ENCODE measurements at regions not wholly inside any gene's neighbourhood (a gene's known extent, or its start where the extent isn't known, plus 50 kb on each side); places are given as distances from the start of the nearest gene placed in this dataset.
A peak's percentile ranks its signal among the peaks of the same experiment; 100 is the strongest.

DNA sequence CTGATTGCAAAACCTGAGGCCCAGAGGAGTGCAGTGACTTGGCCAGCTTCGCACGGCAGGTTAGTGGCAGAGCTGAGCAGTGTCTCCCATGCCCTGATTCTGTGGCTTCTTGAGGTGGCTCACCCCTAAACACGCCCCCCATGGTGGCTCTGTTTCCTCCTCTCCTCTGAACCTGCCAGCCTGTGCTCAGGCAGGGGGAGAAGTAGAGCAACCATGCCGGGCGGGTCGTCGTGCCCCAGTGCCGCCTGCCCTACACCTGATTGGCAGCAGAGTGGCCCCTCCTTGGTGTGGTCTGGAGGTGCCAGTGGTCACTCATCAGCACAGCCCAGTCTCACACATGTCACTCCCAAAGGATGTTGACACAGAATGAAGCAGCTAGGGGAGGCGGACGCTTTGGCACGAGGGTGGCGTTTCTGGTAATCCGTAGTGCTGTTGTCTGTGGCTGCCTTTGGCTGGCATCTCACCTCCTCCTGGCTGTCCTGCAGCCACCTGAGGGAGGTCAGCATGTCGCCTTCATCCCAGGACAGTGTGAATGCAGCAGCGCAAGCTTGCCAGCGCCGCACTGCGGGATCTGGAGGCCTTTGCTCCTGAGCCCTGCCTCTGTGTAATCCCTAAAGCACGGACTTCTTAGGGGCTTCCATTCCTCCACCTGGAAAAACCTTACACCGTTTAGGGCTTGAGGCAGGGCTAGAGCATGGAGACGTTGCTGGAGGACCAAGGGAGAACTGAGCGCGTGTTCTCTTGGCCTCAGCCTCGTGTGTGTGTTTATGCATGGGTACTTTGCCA is 294.7 kb downstream of the SEC14L1 start:
- no peak for DNase-seq

DNA sequence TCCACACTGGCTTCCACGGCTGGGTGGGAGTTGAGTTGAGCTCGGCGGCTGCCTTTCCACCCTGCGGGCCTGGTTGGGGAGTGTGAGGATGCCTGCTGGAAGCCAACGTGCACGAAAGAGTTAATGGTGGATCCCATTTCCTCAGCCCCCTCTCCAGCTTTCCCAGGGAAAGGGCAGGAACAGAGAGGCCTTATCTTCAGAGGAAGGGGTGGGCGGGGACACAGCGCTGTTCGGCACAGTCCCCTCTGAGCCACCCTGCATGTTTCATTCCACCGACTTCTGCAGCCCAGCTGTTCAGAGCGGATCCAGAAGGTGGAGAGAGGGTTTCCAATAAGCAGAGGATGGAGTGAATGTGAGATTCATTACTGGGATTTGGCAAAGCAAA is 295.3 kb downstream of the SEC14L1 start:
- peak; percentile 98 for DNase-seq

DNA sequence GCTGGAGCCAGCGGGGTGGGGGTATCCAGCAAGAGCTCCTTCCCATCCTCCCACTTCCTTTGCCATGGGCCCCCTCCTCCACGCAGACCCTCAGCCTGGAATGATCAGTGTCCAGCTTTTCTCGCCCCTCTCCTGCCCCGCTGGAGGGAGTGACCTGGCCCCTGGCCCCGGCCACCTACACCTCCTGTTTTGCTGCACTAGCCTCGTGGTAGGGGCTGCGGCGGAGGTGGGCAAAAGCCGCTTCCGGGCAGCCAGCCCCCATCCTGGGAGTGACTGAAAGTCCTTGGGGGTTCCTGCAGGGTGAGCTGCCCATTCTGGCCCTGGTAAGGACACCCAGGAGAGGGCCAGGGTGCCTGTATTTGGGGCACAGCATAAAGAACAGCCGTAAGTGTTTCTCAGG is 295.7 kb downstream of the SEC14L1 start:
- DNase-seq = no peak

DNA sequence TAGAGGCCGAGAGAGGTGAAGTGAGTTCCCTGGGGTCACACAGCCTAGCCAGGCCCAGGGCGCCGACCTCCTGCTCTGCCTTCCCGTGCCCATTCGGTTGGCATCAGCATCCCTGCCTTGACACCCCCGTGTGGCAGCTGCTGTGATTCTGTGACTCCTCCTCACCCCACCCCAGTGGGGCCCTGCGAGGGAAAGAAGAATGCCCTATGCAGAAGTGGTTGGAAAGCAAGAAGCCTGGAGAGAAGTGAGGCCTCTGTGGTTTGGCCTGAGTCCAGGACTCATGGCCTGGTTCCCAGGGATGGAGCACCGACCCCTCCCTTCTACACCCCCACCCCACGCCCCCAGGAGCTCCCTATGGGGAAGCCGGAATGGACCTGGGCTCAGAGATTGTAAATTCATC is 296.2 kb downstream of the SEC14L1 start:
- peak; percentile 89 for DNase-seq

DNA sequence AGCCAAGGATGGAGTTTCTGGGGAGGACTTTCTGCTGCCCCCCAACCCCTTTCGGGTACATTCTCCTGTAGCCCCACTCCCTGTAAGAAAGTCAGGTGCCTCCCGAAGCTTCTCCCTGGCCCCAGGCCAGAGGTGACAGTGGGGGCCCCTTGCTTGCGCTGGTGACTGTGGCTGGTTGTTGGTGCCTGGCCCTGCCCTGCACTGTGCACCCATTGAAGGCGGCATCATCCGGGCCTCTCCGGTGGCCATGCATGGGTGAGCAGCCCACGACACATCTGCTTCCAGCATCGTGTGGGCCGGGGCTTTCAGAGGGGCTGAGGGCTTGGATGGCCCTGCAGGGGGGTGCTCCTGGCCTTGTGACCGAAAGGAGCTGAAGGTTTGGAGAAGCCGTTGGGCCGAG is 297.0 kb downstream of the SEC14L1 start:
- DNase-seq = peak; percentile 36

DNA sequence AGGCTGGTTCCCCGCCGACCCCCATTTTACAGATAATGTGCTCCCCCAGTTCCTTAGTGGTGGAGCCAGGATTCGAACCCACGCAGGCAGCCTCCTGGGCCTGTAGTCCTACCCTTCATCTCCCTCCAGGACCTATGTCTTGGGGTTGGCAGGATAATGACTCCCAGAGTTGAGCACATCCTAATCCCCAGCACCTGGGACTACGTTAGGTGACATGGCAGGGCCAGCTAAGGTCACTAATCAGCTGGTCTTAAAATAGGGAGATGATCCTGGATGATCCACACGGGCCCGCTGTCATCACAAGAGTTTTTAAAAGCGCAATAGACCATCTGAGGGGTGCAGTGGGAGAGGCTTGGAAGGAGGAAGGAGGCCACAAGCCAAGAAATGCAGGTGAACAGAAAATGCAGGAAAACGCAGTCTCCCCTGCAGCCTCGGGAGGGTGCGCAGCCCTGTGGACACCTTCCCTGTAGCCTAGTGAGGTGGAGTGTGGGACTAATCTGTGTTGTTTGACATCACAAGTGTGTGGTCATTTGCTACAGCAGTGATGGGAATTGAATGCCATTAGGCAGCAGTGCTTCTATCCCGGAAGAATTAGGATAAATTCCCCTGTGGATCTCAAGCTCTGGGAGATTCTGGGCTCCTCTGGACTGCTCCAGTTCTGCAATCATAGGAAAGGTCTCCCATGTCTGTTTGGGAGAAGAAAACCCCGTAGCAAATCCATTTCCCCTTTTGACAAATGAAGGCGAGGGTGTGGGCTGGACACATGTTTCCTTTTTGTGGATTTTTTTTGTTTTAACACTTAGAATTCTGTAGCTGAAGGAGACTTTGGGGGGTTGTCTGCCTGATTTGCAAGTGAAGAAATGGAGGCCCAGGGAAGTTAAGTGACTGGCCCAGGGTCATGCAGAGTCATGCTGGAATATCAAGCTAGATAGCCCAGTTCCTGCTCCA is 297.7 kb downstream of the SEC14L1 start:
- DNase-seq = no peak

DNA sequence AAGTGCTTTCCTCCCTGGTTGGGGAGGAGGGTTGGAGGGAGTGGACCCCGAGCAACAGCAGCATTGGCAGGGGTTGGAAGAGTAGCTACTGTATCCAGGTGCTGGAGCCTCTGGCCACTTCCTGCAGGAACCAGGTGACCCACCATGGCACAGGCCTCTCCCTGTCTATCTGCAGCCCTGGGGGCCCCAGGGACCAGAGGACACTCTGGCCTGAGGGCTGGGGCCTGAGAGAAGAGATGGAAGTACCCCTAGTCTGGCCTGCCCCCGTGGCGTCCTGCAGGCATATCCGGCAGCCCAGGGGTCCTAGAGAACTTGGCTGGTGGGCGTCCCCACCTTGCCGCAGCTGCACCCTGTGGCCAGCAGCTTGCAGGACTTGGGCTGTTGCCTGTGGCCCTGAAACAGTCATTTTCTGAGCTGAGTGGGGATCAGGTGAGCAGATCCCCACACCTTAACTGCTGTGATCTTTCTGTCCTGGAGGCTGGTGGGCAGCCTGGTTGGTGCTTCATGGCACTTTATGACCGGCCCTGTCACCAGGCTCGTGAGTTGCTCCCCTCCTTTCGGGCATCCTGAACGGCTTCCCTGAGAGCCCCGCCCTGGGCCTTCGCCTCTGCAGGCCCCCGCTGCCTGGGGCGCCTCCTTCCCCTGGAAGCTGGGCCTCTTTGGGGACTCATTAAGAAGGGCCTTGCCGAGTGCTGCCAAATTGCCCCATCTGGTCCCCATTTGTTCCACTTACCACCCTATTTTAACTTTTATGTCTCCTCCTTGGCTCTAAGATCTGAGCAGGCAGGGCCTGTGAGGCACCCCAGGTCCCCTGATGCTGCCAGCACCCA is 298.6 kb downstream of the SEC14L1 start:
- DNase-seq = peak; percentile 25

DNA sequence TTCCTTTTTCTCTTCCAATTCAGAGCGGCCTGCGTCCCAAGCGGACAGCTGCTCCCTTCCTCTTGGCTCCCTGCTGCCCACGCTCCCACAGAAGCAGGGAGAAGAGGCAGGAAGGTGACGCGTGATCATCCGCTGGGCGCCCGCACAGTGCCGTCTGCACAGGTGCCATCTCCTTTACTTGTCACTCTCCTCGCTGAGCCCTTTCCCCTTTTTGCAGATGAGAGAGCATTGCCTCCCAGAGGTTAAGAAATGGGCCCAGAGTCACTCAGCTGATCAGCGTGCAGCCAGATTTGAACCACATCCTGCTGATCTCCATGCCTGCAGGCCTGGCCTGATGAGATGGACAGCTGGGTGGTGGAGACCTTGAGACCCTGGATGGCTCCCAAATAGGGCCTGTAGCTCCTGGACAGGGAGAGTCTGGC is 299.8 kb downstream of the SEC14L1 start:
- peak; percentile 50 for DNase-seq

DNA sequence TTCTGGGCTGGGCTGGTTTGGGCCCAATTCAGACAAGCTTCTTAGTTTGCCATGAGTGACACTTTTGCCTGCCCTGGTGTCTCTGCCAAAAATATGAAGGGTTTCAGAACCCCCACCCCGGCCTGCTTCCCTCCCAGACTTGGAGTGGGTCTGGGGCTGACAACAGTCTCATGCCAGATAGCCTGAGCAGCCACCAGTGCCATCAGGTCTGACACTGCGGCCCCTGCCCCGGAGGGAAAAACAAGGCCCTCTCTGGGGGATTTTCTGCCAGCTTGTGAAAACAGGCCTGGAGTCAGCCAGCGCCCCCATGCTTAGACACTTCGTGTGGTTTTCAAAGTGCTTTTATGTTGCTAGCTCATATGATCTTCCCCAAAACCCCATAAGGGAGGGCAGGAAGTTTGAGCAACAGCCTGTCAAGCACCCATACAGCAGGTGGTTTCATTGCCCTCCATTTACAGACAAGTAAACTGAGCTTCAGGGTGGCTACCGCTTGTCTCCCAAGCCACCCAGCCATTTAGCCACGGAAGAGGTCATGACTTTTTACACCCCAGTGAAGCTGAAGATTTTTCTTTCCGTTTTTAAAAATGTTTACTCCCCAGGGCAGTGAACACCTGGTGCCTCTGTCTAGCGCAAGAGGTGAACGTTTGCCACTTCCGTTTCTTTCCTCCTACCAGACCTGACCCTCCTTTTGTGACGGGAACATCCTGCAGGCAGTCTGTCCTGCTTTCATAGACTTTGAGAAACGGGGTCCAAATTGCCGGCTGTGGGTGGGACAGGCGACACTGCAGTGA is 300.6 kb downstream of the SEC14L1 start:
- peak; percentile 49 for DNase-seq

DNA sequence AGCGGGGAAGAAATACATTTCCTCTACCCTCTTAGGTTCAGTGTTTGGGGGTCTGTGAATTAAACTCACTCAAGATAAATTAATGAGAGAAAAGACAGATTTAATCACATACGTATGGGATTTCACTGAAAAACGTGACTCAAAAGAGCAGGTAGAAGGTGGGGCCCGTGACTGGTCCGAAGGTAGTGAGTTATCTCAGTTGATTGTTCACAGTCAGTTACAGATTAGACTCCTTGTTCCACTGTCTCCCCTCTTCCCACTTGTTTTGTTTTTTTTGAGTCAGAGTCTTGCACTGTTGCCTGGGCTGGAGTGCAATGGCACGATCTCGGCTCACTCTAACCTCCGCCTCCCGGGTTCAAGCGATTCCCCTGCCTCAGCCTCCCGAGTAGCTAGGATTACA is 301.2 kb downstream of the SEC14L1 start:
- no peak for DNase-seq

DNA sequence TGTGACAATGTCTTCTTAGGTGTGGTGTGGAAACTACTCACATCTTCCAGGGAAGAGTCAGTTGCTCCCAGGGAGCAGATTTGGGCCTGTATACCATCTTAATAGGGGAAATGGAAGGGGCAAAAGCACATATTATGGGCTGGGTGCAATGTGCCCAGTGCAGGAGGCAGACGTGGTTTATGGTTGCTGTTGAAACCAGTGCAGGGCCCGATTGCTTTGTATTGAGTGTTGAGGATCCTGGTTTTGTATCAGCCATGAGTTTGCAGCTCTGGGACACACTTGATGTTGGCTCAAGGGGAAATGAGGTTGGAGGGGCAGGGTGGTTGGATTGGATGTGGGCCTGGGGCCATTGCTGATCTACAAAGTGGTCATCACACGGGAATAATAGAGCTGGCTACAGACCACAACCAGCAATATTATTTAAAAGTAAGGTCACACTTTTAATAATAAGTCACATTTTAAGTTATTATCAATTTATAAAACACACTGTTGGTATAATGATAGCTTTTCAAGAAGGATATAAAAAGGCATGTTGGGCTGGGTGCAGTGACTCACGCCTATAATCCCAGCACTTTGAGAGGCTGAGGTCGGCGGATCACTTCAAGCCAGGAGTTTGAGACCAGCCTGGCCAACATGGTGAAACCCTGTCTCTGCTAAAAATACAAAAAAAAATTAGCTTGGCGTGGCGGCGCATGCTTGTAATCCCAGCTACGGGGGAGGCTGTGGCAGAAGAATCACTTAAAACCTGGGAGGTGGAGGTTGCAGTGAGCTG is 302.4 kb downstream of the SEC14L1 start:
- DNase-seq = no peak

DNA sequence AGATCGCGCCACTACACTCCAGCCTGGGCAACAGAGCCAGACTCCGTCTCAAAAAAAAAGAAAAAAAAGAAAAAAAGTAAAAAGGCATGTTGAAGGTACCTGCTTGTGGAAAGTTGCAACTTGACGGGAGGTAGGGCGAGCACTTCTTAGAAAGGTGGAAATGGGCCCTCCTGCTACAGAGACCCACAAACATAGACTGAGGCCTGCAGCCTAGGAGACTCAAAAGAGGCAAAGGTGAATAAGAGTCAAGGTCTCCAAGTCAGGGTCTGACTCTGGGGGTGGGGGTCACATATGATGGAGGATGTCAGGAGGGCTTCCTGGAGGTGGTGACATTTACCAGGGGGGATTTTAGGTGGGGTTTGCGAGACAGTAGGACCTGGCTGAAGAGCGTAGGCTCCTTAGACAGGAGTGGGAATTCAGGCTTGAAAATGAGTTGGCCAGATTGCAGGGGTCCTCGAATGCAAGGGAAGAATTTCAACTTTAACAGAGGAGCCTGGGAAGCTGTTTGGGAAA is 303.0 kb downstream of the SEC14L1 start:
- DNase-seq = no peak

DNA sequence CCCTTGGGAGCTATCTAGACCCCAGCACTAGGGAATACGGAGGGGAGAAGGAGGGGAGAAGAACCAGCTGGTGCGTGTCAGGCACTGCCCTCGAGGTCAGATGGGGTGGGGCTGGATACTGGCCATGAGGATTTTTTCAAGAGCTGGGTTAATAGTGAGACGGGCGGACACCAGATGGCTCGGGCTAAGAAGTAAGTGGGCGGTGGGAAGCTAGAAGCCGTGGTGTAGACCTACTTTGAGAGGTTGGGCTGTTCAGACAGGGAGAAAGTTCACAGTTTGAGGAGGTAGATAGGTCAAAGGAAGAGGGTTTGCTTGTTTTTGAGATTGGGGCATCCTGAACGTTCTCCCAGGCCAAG is 303.8 kb downstream of the SEC14L1 start:
- peak; percentile 66 for DNase-seq

DNA sequence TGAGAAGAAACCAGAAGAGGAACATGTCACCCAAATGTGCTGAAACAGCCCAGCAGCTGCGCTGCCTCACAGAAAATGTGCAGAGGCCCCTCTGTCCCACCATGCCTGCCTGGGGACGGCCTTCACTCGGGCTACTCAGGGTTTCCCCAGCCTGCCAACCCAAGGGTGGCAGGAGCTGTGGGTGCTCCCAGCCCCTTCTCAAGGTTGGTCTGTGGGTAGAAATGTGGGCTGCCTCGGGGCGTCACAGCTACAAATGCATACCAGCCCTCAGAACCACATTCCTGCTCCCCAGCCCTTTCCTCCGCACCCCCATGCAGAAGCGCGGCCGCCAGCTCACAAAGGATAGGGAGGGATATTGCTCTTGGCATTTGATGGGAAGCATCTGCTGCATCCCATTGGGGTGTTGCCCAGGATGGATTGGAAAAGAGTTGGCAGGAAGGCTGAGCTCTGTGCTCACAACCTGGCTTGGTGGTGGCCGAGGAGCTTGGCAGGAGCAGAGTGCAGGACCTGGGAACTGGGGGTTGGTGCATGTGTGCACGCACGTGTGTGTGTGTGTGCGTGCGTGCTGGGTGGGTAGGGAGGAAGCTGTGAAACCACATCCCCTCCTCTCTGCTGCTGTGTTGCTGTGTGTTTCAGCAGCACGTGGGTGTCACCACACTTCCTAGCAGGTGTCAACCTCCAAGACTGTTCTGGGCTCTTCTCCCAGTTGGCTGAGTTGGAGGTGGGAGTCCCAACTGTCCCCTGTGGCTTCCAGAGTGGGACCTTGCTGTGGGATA is 304.4 kb downstream of the SEC14L1 start:
- peak; percentile 90 for DNase-seq

DNA sequence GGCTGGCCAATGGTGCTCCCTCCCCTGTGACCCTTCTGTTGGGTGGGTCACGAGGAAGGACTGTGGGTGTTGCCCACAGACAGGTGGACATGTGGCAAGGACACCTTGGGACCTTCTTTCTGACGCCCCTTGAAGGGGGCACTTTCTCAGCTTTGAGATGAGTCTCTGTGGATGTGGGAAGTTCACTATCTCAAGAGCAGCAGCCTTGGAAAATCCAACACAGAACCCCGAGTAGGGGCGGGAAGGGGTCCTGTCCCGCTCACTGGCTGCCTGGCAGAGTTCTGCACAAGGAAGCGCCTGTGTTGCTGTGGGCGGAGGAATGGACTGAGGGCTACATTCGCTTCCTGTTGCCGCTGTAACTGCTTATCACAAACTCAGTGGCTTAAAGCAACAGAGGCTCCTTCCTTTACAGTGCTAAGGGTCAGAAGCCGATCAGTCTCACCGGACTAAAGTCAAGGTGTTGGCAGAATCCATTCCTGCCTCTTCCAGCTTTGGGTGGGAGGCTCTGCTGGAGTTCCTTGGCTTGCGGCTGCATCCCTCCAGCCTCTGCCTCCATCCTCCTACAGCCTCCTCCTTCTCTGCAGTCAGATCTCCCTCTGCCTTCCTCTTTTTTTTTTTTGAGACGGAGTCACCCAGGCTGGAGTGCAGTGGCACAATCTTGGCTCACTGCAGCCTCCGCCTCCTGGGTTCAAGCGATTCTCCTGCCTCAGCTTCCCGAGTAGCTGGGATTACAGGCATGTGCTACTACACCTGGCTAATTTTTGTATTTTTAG is 305.2 kb downstream of the SEC14L1 start:
- no peak for DNase-seq

DNA sequence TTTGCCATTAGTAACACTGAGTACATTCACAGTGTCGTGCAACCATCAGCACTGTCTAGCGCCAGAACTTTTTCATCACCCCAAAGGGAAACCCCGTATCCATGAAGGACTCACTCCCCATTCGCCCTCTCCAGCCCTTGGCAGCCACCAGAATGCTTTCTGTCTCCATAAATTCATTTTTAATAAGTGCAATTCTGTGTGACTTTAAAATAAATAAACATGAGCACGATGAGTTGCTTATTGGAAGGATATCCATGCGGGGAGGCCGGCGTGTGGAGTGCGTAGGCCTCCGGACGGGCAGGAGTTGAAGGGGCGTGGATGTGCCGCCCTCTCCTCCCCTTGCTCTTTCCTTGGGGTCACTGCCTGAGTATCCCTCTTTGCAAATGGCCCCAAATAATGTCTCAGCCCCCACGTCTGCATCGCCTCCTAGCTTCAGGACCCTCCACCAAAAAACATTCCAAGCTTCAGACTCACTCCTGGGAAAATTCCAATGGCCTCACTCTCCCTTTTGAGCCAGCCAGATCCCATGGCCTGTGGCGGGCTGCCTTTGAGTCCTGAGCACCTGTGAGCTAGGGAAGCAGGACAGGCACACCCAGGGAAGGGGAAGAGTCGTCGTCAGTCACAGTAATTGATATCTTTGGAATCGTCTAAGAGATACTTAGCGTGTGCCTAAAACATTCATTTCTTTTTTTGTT is 306.3 kb downstream of the SEC14L1 start:
- DNase-seq = no peak

DNA sequence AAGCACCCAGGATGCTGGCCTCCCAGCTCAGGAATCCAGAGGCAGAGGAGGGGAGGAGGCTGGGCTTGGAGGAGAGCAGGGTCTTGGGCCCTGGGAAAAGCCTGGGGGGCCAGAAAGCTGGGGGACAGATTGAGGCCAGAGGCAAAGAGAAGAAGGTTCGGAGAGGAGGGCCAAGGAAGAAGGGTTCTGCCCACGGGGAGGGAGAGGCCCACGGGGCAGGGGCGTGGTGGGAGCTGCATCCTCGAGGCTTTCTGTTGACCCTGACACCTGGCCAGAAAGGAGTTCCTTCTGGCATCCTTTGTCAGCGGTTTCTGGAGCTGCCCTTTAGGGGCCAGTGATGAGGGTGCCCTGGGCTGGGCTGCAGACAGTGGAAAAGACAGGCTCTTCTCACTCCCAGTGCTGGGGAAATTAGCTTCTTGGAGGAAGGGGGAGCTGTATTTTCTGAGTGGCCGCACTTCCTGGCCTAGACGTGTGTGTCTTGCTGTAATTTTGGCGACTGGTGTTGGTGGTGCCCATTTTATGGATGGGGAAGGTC is 308.7 kb downstream of the SEC14L1 start:
- DNase-seq = no peak

DNA sequence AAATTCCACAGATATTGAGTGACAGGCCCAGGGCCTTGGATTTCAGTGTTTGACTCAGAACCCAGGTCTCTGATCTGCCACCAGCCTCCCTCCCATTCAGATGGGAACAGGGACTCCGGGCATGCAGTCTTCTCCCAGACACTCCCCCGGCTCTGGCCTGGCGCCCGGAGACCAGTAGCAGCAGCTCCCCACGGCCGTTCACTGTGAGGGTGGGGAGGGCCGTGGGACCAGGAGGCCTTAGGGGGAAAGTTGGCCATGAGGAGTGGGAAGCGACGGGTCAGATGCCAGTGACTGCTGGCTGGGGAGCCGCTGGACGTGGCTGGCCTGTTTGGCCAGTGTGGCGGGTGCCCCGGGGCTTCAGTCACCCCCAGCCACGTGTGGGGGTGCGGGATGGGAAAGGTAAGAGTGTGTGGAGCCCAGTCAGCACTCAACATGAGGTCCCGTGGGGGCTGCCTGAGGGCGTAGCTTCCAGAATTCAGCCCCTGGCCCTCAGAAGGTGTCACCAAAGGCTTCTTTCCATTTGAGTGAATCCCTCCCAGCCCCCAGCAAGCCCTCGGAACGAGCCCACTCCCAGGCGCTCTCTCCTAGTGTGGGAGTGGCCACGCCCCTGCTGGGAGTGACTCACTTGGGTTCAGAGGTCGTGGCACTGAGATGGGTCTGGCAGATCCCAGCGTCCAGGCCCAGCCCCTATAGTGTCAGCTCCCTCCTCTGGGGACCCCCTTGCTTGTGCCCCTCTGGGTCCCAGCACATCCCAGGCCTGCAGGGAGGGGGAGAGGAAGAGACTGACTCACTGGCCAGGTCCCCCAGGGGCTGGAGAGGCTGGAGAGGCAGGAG is 309.4 kb downstream of the SEC14L1 start:
- DNase-seq = peak; percentile 34

All from NCI-H1694 (cell line).